GM10266 (cell line): ENCODE measurements at regions not wholly inside any gene's neighbourhood (a gene's known extent, or its start where the extent isn't known, plus 50 kb on each side); places are given as distances from the start of the nearest gene placed in this dataset.

Source experiments
- DNase-seq: peaks from one replicate; pipeline ENCODE4 v3.0.0; 2012; ENCODE audit errors: extremely low spot score
- TF ChIP-seq, protein P1 (sequence below): IDR thresholded peaks from 2 replicates; pipeline ENCODE4 v1.5.1; 2012; ENCODE audit warnings: mild to moderate bottlenecking, low read depth; ENCODE audit not compliant: control insufficient read depth, insufficient read depth; ENCODE audit errors: missing control alignments

DNA sequence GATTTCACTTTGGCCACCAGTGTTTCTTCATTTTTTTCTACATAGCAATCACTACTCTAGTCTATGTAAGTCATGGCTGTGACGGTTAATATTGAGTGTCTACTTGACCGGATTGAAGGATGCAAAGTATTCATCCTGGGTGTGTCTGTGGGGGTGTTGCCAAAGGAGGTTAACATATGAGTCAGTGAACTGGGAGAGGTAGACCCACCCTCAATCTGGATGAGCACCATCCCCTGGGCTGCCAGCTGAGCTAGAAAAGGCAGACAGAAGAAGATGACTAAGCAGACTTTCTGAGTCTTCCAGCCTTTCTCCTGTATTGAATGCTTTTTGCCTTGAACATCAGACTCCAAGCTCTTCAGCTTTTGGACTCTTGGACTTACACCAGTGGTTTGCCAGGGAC lies 265.0 kb upstream of the SLC8A1 start:
- DNase-seq: no peak
- TF ChIP-seq, protein P1, sequence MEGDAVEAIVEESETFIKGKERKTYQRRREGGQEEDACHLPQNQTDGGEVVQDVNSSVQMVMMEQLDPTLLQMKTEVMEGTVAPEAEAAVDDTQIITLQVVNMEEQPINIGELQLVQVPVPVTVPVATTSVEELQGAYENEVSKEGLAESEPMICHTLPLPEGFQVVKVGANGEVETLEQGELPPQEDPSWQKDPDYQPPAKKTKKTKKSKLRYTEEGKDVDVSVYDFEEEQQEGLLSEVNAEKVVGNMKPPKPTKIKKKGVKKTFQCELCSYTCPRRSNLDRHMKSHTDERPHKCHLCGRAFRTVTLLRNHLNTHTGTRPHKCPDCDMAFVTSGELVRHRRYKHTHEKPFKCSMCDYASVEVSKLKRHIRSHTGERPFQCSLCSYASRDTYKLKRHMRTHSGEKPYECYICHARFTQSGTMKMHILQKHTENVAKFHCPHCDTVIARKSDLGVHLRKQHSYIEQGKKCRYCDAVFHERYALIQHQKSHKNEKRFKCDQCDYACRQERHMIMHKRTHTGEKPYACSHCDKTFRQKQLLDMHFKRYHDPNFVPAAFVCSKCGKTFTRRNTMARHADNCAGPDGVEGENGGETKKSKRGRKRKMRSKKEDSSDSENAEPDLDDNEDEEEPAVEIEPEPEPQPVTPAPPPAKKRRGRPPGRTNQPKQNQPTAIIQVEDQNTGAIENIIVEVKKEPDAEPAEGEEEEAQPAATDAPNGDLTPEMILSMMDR: no peak

DNA sequence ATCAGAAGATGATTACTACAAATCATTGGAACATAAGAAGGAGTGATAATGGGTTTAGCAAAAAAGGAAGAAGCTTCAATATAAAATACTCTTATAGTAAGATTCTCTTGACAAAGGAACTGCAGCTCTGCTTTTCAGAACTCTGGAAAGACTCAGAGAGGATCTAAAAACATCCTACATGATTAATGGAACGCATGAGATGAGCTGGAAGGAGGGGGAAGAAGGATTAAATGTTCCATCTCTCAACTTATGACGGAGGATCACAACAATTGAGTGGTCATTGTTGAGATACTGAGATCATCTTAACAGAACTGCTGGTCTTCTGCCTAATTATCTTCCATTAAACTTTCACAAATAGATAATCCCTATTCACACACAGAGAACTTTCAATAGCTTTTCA lies 267.5 kb upstream of the SLC8A1 start:
- no peak for DNase-seq
- TF ChIP-seq, protein P1: no peak

DNA sequence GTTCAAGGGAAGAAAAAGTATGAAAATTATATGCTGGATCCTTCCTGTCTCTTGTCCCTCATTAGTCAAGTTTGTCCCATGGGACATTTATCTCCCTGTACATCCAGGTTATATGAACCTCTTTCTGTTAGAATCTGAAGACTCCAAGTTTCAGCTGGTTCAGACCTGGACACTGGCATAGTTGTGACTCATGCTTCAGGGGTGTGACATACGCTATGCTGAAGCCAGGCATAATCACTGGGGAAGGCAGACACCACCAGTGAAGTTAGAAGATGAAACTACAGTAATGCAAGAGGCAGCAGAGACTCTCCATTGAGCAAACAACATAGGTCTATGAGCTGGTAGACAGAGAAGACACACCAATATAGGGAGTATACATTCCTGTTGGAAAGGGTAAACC lies 269.7 kb upstream of the SLC8A1 start:
- DNase-seq: no peak
- TF ChIP-seq, protein P1: no peak

DNA sequence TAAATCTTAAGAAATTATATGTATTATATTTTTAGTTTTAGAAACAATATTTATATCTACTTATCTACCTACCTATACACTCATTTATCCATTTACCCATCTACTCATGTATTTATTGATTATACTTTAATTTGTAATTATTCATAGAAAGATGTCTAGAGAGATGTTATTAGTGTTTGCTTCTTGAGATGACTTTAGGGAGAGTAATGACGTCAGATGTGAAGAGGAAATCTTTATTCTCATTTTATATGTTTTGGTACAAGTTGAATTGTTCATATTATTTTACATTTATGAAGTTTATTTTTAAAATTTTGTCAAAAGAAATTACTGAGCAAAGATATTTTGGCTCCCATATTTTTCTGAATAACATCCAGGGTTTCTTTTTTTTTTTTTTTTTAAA lies 271.3 kb upstream of the SLC8A1 start:
- TF ChIP-seq, protein P1: no peak
- no peak for DNase-seq

DNA sequence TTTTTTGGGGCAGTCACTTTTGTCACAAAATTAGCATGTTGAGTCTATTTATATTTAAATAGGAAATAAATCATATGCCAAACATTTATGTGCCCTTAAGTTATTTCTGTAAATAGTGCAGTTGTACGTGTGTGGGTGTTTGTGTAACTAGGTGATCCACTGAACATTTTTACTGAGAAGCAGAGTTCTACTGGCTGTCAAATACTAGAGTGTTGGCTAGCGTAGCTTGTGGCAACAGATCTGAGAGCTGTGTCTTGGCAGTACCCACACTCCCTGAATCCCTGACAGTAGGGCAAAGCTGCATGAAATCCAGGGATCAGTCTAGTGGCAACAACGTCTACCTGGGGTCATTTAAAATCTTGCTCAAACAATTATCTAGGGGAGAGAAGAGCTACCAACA lies 273.1 kb upstream of the SLC8A1 start:
- no peak for DNase-seq
- TF ChIP-seq, protein P1: no peak

DNA sequence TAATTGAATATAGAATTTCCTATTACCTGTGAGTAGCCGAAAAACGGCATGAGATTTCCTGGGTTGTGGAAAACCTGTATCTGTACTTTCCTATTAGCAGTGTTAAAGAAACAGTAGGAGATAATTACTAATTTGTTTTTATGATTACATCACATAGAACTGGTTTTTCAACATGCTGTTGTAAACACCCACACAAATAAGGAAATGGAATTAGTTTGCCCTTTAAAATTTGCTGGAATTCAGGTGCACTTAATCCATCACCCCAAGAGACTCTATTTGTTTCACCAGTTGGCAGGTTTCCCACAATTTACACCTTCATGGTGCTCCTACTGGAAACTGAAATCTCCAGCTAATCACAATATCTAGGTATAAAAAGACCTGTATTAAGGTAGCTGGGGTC lies 274.1 kb upstream of the SLC8A1 start:
- DNase-seq: no peak

DNA sequence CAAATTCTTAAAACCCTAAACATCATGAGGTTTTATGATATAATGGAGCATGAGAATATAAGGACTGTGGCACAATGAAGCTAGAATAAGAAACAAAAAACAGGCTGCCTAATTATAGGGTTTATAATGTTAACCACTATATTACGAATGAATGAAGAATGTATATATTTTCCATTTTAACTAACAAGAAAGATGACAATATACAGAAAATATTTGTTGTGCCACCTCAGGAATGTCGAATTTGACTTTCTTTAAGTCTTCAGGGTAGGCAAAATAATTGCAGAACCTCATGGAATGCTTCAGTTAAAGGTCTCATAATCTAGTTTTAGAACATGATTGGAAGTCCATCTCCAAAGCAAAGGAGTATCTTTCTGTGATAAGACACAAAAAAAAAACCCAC lies 282.9 kb upstream of the SLC8A1 start:
- TF ChIP-seq, protein P1: no peak
- DNase-seq: no peak

More for the DNA sequence above, 274.1 kb upstream of the SLC8A1 start:
- TF ChIP-seq, protein P1: no peak
